Thoracic aorta (tissue), 2 donors: ENCODE measurements at regions not wholly inside any gene's neighbourhood (a gene's known extent, or its start where the extent isn't known, plus 50 kb on each side); places are given as distances from the start of the nearest gene placed in this dataset.

Source experiments
- ATAC-seq: fragments of 150-250 bp; one replicate; pipeline ENCODE4 v1.8.0; 2017; ENCODE audit warnings: low read depth; ENCODE audit not compliant: insufficient number of reproducible peaks, low FRiP score
- DNase-seq: peaks from one replicate; pipeline ENCODE4 v3.0.0-alpha.2; 2020; ENCODE audit warnings: low spot score
- H3K27ac ChIP-seq, 2 donors: fragments of 200-600 bp; sonication (generic); 1 replicate in 1 of 2; 2 replicates in 1 of 2; pipeline ENCODE4 v1.5.1; 2016; ENCODE audit warnings: mild to moderate bottlenecking in 2 of 2, moderate library complexity in 2 of 2
- H3K27me3 ChIP-seq: fragments of 200-600 bp; sonication (generic); replicated peaks from 2 replicates; pipeline ENCODE4 v1.6.0; 2016; ENCODE audit warnings: mild to moderate bottlenecking; ENCODE audit not compliant: insufficient read depth
- H3K36me3 ChIP-seq: fragments of 200-600 bp; sonication (generic); one replicate; pipeline ENCODE4 v1.5.1; 2016
- H3K4me1 ChIP-seq, 2 donors: fragments of 200-600 bp; sonication (generic); 1 replicate in 1 of 2; 2 replicates in 1 of 2; pipeline versions ENCODE4 v1.5.1 to v1.6.0; 2016; ENCODE audit warnings: low read depth in 2 of 2, mild to moderate bottlenecking in 1 of 2; ENCODE audit not compliant: control insufficient read depth in 1 of 2
- H3K4me3 ChIP-seq: fragments of 200-600 bp; sonication (generic); 2 replicates; pipeline ENCODE4 v1.5.1; 2016; ENCODE audit warnings: mild to moderate bottlenecking
- H3K9me3 ChIP-seq: fragments of 200-600 bp; sonication (generic); 2 replicates; pipeline ENCODE4 v1.5.1; 2016
- CTCF ChIP-seq: fragments of 200-600 bp; sonication (generic); IDR thresholded peaks from one replicate; pipeline ENCODE4 v1.5.1; 2019; ENCODE audit warnings: antibody characterized with exemption

DNA sequence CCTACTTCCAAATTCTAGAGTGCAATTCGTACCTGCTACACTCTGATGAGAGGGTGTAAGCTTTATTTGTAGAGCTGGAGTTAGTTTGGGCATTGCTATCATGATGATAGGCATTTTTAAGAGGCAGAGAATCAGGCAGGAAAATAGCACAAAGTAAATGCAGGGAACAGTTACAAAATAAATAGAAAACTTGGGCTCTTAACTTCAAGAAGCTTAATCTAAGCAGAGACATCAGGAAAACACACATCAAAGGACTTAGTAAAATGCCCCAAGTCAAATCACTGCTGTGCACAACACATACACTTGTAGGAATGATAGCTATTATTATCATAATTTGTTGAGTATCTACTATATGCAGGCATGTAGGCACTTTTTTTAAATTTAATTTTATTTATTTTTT is 381.2 kb downstream of the CD83 start:
- H3K27me3 ChIP-seq = no peaks in the 10 kb centered on the region
- H3K4me1 ChIP-seq = peaks cover 0 to 7% of the 10 kb centered on the region in 2 donors
- no peak overlapping the region for H3K4me3 ChIP-seq
- H3K27ac ChIP-seq = no peak overlapping the region
- H3K9me3 ChIP-seq = no peaks in the 10 kb centered on the region
- no peak for DNase-seq
- no peak for TF ChIP-seq CTCF
- no peaks in the 10 kb centered on the region for H3K36me3 ChIP-seq
- ATAC-seq = no peak

- Histone ChIP-seq H3K27me3 (no peaks in the 10 kb centered on the region), H3K36me3 (no peaks in the 10 kb centered on the region), H3K27ac (no peak overlapping the region), H3K9me3 (no peaks in the 10 kb centered on the region), H3K4me3 (no peak overlapping the region), H3K4me1 (peaks cover 0 to 7% of the 10 kb centered on the region in 2 donors)
- no peak for TF ChIP-seq CTCF
- no peak for DNase-seq
- no peak for ATAC-seq
These were observed 381.7 kb downstream of the CD83 start for GRCh38 chr6:14499309-14499708.

DNA sequence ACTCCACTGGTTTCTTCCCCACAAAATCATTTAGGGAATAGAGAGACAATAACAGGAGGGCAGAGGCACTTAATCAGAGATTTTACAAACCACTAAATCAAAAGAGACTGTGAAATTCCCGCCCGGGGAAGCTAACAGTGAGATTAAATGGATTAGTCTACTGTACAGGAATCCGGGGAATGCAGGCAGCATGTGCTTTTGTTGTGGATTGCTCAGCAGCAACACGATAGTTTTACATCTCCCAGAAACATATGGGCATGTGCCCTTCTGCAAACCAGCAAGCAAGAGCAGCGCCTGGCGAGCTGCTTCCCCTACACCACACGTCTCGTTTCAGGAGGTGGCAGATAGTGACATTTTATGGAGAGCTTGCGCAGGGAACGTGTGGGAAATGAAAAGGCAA is 382.3 kb downstream of the CD83 start:
- DNase-seq = no peak
- Histone ChIP-seq H3K27ac (no peak overlapping the region), H3K36me3 (no peaks in the 10 kb centered on the region), H3K9me3 (no peaks in the 10 kb centered on the region), H3K27me3 (no peaks in the 10 kb centered on the region), H3K4me1 (peaks cover 0 to 7% of the 10 kb centered on the region in 2 donors), H3K4me3 (no peak overlapping the region)
- TF ChIP-seq CTCF = no peak
- ATAC-seq = no peak

DNA sequence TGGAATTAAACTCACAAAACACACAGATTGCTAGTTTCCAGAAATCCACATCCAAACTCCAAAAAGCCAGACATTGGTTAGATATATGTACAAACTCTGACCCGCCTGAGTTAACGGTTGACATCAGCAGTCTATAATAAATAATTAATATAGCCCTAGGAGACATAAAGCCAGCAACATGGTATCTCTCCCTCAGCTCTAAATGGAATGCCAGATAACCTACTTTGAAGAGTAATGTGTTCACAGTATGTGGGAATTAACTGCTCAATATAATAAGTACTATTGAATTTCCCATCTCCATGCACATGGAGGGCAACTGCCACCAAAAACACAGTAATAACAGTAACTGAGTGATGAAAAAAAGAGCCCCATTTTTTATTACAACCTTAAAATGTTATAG is 383.2 kb downstream of the CD83 start:
- peaks cover 0 to 7% of the 10 kb centered on the region in 2 donors for H3K4me1 ChIP-seq
- no peak for DNase-seq
- H3K27ac ChIP-seq = no peak overlapping the region
- H3K27me3 ChIP-seq = no peaks in the 10 kb centered on the region
- ATAC-seq = no peak
- H3K9me3 ChIP-seq = no peaks in the 10 kb centered on the region
- no peaks in the 10 kb centered on the region for H3K36me3 ChIP-seq
- no peak for TF ChIP-seq CTCF
- no peak overlapping the region for H3K4me3 ChIP-seq

DNA sequence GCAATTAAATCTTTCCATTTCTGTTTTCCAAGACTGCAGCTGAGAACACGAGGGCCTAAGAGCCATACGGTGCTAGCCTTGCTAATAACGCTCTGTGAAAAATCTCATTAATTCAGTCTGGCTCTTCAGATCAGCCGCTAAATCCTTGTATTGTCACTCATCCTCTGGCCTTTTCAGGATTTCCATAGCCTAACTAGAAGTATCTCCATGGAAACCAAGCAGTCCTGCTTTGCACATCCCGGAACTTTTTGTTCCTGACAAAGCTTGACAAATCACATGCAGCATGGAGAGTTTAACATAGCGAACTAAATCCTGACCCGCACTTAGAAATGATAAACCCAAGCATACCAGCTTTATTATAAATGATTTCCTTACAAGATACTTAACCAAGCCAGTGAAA is 383.7 kb downstream of the CD83 start:
- H3K9me3 ChIP-seq = no peaks in the 10 kb centered on the region
- TF ChIP-seq CTCF = no peak
- no peak for ATAC-seq

More for the DNA sequence above, 383.7 kb downstream of the CD83 start:
- Histone ChIP-seq H3K4me1 (peaks cover 0 to 7% of the 10 kb centered on the region in 2 donors), H3K27ac (no peak overlapping the region), H3K4me3 (no peak overlapping the region), H3K27me3 (no peaks in the 10 kb centered on the region), H3K36me3 (no peaks in the 10 kb centered on the region)
- DNase-seq = no peak
